ENCODE measurements at regions not wholly inside any gene's neighbourhood (a gene's known extent, or its start where the extent isn't known, plus 50 kb on each side); places are given as distances from the start of the nearest gene placed in this dataset.

GRCh38 chr12:77540097-77540496, 290.6 kb upstream of the NAV3 start:
- Histone ChIP-seq H3K27ac (ENCODE audit: low read depth, low read length) (no peak overlapping the region), H3K9me3 (ENCODE audit: control insufficient read depth, insufficient read depth, low read depth, low read length) (0 out of 2 replicates have a peak, but pooled peaks cover 2% of the 10 kb centered on the region), H3K4me3 (ENCODE audit: low read depth, low read length) (no peak overlapping the region), H3K9ac (ENCODE audit: low read length) (no peak overlapping the region), H3K36me3 (ENCODE audit: control insufficient read depth, insufficient read depth, low read length) (no peaks in the 10 kb centered on the region), H3K27me3 (ENCODE audit: control insufficient read depth, insufficient read depth, low read length) (no peaks in the 10 kb centered on the region), H3K4me1 (ENCODE audit: control insufficient read depth, insufficient read depth, low read length) (no peaks in the 10 kb centered on the region)

DNA sequence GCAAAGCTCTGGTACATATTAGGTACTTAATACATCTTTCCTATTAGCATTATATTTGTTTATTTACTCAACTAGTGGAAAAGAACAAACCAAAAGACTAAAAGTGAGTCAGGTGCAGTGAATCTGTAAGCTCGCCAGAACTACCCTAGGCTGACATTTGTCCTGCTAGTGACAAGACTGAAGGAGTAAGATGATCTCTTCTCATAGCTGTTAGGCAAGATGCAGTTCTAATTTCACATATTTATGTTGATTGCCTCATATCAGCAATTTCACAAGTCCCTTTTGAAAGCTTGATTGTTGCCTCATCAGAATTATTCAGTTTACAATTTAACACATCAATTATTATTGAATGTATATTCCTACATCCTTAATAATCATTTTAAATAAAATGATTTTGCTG, 293.0 kb upstream of the NAV3 start:
- no peak overlapping the region for H3K27ac ChIP-seq (ENCODE audit: low read depth, low read length)
- H3K9me3 ChIP-seq (ENCODE audit: control insufficient read depth, insufficient read depth, low read depth, low read length) = no peaks in the 10 kb centered on the region
- no peak overlapping the region for H3K9ac ChIP-seq (ENCODE audit: low read length)
- H3K27me3 ChIP-seq (ENCODE audit: control insufficient read depth, insufficient read depth, low read length) = no peaks in the 10 kb centered on the region
- no peak overlapping the region for H3K4me3 ChIP-seq (ENCODE audit: low read depth, low read length)
- no peaks in the 10 kb centered on the region for H3K4me1 ChIP-seq (ENCODE audit: control insufficient read depth, insufficient read depth, low read length)
- H3K36me3 ChIP-seq (ENCODE audit: control insufficient read depth, insufficient read depth, low read length) = no peaks in the 10 kb centered on the region

DNA sequence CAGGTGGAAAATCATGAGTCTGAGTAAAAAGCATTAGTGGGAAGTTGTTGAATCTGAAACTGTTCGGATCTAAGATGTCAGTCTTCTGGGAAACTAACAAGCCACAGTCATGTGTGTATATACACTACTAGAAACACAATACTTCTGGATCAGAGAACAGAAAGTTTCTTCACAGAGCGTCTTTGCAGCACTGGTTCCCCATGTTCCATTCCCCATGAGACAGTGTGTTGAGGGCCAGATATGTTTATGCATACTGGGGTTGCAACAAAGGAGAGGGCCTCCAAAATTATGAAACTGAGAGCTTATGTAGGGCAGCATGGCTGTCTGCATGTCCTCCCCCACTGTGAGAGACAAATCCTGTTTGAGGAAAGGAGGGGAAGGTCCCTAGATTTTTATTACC, 295.0 kb upstream of the NAV3 start:
- H3K4me1 ChIP-seq (ENCODE audit: control insufficient read depth, insufficient read depth, low read length) = no peaks in the 10 kb centered on the region
- no peak overlapping the region for H3K9ac ChIP-seq (ENCODE audit: low read length)
- no peaks in the 10 kb centered on the region for H3K36me3 ChIP-seq (ENCODE audit: control insufficient read depth, insufficient read depth, low read length)
- no peak overlapping the region for H3K27ac ChIP-seq (ENCODE audit: low read depth, low read length)
- no peaks in the 10 kb centered on the region for H3K27me3 ChIP-seq (ENCODE audit: control insufficient read depth, insufficient read depth, low read length)
- no peaks in the 10 kb centered on the region for H3K9me3 ChIP-seq (ENCODE audit: control insufficient read depth, insufficient read depth, low read depth, low read length)
- H3K4me3 ChIP-seq (ENCODE audit: low read depth, low read length) = no peak overlapping the region

GRCh38 chr12:77531912-77532311, 298.8 kb upstream of the NAV3 start:
- Histone ChIP-seq H3K9me3 (ENCODE audit: control insufficient read depth, insufficient read depth, low read depth, low read length) (no peaks in the 10 kb centered on the region), H3K27ac (ENCODE audit: low read depth, low read length) (no peak overlapping the region), H3K36me3 (ENCODE audit: control insufficient read depth, insufficient read depth, low read length) (no peaks in the 10 kb centered on the region), H3K4me1 (ENCODE audit: control insufficient read depth, insufficient read depth, low read length) (no peaks in the 10 kb centered on the region), H3K4me3 (ENCODE audit: low read depth, low read length) (no peak overlapping the region), H3K9ac (ENCODE audit: low read length) (no peak overlapping the region), H3K27me3 (ENCODE audit: control insufficient read depth, insufficient read depth, low read length) (no peaks in the 10 kb centered on the region)

DNA sequence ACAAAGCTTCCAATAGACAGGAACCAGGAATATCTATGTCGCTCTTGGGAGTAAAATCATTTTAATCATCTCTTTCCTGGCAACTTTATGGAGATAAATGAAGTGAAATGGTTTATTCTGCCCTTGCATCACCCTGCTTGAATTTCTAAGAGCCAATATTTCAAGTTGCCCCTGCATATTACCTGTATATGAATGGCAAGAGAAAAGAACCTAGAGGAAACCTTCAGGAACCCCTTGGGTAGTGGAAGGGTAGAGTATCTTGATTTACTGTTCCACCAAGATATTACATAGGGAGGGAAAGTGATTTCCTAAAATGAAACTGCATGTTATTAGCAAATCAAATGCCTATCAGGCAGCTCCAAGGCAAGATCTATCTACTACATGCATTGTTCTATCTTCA, 308.4 kb upstream of the NAV3 start:
- H3K9me3 ChIP-seq (ENCODE audit: control insufficient read depth, insufficient read depth, low read depth, low read length) = no peaks in the 10 kb centered on the region
- H3K4me1 ChIP-seq (ENCODE audit: control insufficient read depth, insufficient read depth, low read length) = no peaks in the 10 kb centered on the region
- no peak overlapping the region for H3K9ac ChIP-seq (ENCODE audit: low read length)
- H3K27me3 ChIP-seq (ENCODE audit: control insufficient read depth, insufficient read depth, low read length) = no peaks in the 10 kb centered on the region
- no peak overlapping the region for H3K27ac ChIP-seq (ENCODE audit: low read depth, low read length)
- H3K36me3 ChIP-seq (ENCODE audit: control insufficient read depth, insufficient read depth, low read length) = no peaks in the 10 kb centered on the region
- no peak overlapping the region for H3K4me3 ChIP-seq (ENCODE audit: low read depth, low read length)

DNA sequence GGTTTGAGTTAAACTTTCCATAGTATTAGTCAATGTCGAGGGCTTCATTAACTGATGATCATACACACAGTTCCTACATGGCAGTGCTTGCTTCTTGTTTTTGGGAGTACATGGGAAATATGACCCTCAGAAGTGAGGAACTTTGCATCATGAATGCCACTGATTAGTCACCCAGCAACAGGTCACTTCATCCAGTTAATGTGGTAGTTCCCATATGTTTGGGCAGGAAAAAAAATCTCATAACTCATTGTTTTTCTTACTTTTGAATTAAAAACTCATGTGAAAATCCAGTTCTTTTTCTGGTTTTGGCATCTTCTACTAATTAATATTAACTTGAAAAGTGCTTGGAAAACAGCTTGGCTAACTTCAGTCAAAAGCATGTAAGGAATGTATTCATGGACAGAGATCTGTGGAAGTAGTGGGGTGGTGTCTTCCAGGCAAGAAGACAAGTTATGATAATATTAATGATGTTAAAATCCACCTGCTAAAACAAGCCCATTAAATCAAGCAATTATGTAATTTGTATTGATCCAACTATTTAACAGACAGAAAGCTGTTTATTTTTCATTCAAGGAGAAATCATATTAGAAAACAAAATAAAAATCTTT, 309.1 kb upstream of the NAV3 start:
- no peaks in the 10 kb centered on the region for H3K36me3 ChIP-seq (ENCODE audit: control insufficient read depth, insufficient read depth, low read length)
- no peaks in the 10 kb centered on the region for H3K9me3 ChIP-seq (ENCODE audit: control insufficient read depth, insufficient read depth, low read depth, low read length)
- H3K27ac ChIP-seq (ENCODE audit: low read depth, low read length) = no peak overlapping the region
- no peak overlapping the region for H3K9ac ChIP-seq (ENCODE audit: low read length)
- H3K4me3 ChIP-seq (ENCODE audit: low read depth, low read length) = no peak overlapping the region
- H3K27me3 ChIP-seq (ENCODE audit: control insufficient read depth, insufficient read depth, low read length) = no peaks in the 10 kb centered on the region
- no peaks in the 10 kb centered on the region for H3K4me1 ChIP-seq (ENCODE audit: control insufficient read depth, insufficient read depth, low read length)

DNA sequence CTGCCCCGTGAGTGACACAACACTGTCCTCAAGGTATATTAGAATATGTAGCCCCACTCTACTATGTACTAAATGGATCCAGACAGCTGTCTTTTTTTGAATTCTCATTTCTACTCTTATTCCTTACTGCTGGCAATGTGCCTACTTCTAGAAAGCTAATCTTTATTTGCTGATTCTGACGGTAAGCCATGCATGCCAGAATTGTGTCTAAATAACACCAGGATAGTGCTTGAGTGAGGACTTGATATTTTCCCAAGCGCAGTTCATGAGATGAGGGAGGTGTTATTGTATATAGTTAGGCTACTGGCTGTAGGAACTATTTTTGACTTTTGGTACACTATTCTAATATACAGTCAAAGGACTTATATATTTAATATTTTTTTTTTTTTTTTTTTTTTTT, 316.2 kb upstream of the NAV3 start:
- no peaks in the 10 kb centered on the region for H3K36me3 ChIP-seq (ENCODE audit: control insufficient read depth, insufficient read depth, low read length)
- H3K9me3 ChIP-seq (ENCODE audit: control insufficient read depth, insufficient read depth, low read depth, low read length) = no peaks in the 10 kb centered on the region
- no peak overlapping the region for H3K9ac ChIP-seq (ENCODE audit: low read length)

DNA sequence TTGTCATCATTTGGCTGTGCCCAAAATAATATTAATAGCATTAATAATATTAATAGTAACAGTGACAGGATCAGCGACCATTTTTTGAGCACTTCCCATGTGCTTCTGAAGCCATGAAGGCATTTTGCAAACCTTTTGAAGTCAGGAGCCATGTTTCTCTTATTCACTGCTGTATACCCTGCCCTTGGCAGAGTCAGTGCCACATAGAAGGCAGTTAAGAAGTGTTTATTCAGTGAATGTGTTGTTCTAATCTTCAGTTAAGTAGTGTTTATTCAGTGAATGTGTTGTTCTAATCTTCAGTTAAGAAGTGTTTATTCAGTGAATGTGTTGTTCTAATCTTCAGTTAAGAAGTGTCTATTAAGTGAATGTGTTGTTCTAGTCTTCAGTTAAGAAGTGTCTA, 319.7 kb upstream of the NAV3 start:
- Histone ChIP-seq H3K27ac (ENCODE audit: low read depth, low read length) (no peak overlapping the region), H3K36me3 (ENCODE audit: control insufficient read depth, insufficient read depth, low read length) (no peaks in the 10 kb centered on the region), H3K27me3 (ENCODE audit: control insufficient read depth, insufficient read depth, low read length) (no peaks in the 10 kb centered on the region), H3K4me3 (ENCODE audit: low read depth, low read length) (no peak overlapping the region), H3K9ac (ENCODE audit: low read length) (no peak overlapping the region), H3K9me3 (ENCODE audit: control insufficient read depth, insufficient read depth, low read depth, low read length) (no peaks in the 10 kb centered on the region), H3K4me1 (ENCODE audit: control insufficient read depth, insufficient read depth, low read length) (peaks cover 5% of the 10 kb centered on the region; the same call in 1 of the 2 replicates)

More for the DNA sequence above, 316.2 kb upstream of the NAV3 start:
- H3K4me3 ChIP-seq (ENCODE audit: low read depth, low read length) = no peak overlapping the region
- H3K4me1 ChIP-seq (ENCODE audit: control insufficient read depth, insufficient read depth, low read length) = no peaks in the 10 kb centered on the region
- H3K27me3 ChIP-seq (ENCODE audit: control insufficient read depth, insufficient read depth, low read length) = no peaks in the 10 kb centered on the region
- H3K27ac ChIP-seq (ENCODE audit: low read depth, low read length) = no peak overlapping the region

DNA sequence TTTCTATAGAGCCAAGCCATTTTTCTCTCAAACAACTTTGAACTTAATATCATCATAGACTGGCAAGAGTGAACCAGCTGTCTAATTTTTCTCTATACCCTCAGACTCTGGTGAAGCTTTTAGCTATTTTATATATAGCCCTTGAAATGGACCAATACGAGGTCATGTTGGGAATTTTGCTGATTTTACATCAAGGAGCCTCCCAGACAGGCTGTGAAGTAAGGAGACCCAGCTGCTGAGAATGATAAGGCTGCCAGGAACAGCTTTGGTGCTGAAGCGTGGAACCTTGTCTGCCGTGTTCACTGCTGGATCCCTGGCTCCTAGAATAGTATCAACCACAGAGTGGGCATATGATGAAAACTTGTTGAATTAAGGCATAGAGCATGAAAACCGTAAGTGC, 326.2 kb upstream of the NAV3 start:
- Histone ChIP-seq H3K27me3 (ENCODE audit: control insufficient read depth, insufficient read depth, low read length) (no peaks in the 10 kb centered on the region), H3K27ac (ENCODE audit: low read depth, low read length) (no peak overlapping the region), H3K36me3 (ENCODE audit: control insufficient read depth, insufficient read depth, low read length) (no peaks in the 10 kb centered on the region), H3K4me3 (ENCODE audit: low read depth, low read length) (no peak overlapping the region), H3K9ac (ENCODE audit: low read length) (no peak overlapping the region), H3K4me1 (ENCODE audit: control insufficient read depth, insufficient read depth, low read length) (peaks cover 5% of the 10 kb centered on the region; the same call in 1 of the 2 replicates), H3K9me3 (ENCODE audit: control insufficient read depth, insufficient read depth, low read depth, low read length) (no peaks in the 10 kb centered on the region)

DNA sequence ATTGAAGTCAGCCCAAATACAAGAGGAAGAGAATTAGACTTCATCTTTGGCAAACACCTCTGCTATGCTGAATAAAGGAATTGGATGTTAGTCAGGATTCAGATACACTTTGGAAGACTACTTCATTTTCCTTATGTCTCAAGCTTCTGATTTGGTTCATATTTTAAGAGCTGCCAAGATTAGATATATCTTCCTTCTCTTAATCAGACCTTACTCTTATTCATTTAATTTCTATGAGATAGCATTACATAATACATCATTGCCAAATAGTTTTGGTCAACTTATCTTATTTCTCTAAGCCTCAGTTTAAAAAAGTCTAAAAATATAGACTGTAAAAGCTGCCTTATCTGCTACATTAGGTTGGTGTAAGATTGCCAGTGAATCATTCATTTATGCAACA, 330.6 kb upstream of the NAV3 start:
- Histone ChIP-seq H3K36me3 (ENCODE audit: control insufficient read depth, insufficient read depth, low read length) (no peaks in the 10 kb centered on the region), H3K27ac (ENCODE audit: low read depth, low read length) (no peak overlapping the region), H3K4me1 (ENCODE audit: control insufficient read depth, insufficient read depth, low read length) (no peaks in the 10 kb centered on the region), H3K9ac (ENCODE audit: low read length) (no peak overlapping the region), H3K27me3 (ENCODE audit: control insufficient read depth, insufficient read depth, low read length) (no peaks in the 10 kb centered on the region), H3K4me3 (ENCODE audit: low read depth, low read length) (no peak overlapping the region), H3K9me3 (ENCODE audit: control insufficient read depth, insufficient read depth, low read depth, low read length) (no peaks in the 10 kb centered on the region)

- H3K4me3 ChIP-seq (ENCODE audit: low read depth, low read length) = no peak overlapping the region
- H3K9ac ChIP-seq (ENCODE audit: low read length) = no peak overlapping the region
- no peak overlapping the region for H3K27ac ChIP-seq (ENCODE audit: low read depth, low read length)
- H3K27me3 ChIP-seq (ENCODE audit: control insufficient read depth, insufficient read depth, low read length) = no peaks in the 10 kb centered on the region
- H3K4me1 ChIP-seq (ENCODE audit: control insufficient read depth, insufficient read depth, low read length) = no peaks in the 10 kb centered on the region
- H3K36me3 ChIP-seq (ENCODE audit: control insufficient read depth, insufficient read depth, low read length) = no peaks in the 10 kb centered on the region
- H3K9me3 ChIP-seq (ENCODE audit: control insufficient read depth, insufficient read depth, low read depth, low read length) = no peaks in the 10 kb centered on the region
Measured at GRCh38 chr12:77497647-77498046, 333.0 kb upstream of the NAV3 start.

GRCh38 chr12:77496714-77497113, 334.0 kb upstream of the NAV3 start:
- Histone ChIP-seq H3K4me1 (ENCODE audit: control insufficient read depth, insufficient read depth, low read length) (no peaks in the 10 kb centered on the region), H3K27me3 (ENCODE audit: control insufficient read depth, insufficient read depth, low read length) (no peaks in the 10 kb centered on the region), H3K36me3 (ENCODE audit: control insufficient read depth, insufficient read depth, low read length) (no peaks in the 10 kb centered on the region), H3K4me3 (ENCODE audit: low read depth, low read length) (no peak overlapping the region), H3K27ac (ENCODE audit: low read depth, low read length) (no peak overlapping the region), H3K9ac (ENCODE audit: low read length) (no peak overlapping the region), H3K9me3 (ENCODE audit: control insufficient read depth, insufficient read depth, low read depth, low read length) (peaks cover 1% of the 10 kb centered on the region; the same call in 1 of the 2 replicates)

Measured in HUES6 (cell line).